Kidney epithelial cell (primary cell): ENCODE measurements at regions not wholly inside any gene's neighbourhood (a gene's known extent, or its start where the extent isn't known, plus 50 kb on each side); places are given as distances from the start of the nearest gene placed in this dataset.

Experiments used
- DNase-seq: peaks from one replicate; pipeline ENCODE4 v3.0.0-alpha.2; 2010; ENCODE audit warnings: low read depth
- H3K27me3 ChIP-seq: 2 replicates; pipeline ENCODE4 v1.6.0; 2011; ENCODE audit warnings: low read length; ENCODE audit not compliant: control insufficient read depth, insufficient read depth
- H3K36me3 ChIP-seq: 2 replicates; pipeline ENCODE4 v1.5.1; 2011; ENCODE audit warnings: low read length; ENCODE audit not compliant: control insufficient read depth, insufficient read depth
- H3K4me3 ChIP-seq: 2 replicates; pipeline ENCODE4 v1.5.1; 2011; ENCODE audit warnings: low read depth, mild to moderate bottlenecking, control low read depth, low read length
- TF ChIP-seq, protein P1 (sequence below): IDR thresholded peaks from 2 replicates; pipeline ENCODE4 v1.5.1; 2011; ENCODE audit warnings: mild to moderate bottlenecking, moderate library complexity, low read length, control low read depth, inconsistent platforms; ENCODE audit not compliant: insufficient read depth, poor library complexity, severe bottlenecking

DNA sequence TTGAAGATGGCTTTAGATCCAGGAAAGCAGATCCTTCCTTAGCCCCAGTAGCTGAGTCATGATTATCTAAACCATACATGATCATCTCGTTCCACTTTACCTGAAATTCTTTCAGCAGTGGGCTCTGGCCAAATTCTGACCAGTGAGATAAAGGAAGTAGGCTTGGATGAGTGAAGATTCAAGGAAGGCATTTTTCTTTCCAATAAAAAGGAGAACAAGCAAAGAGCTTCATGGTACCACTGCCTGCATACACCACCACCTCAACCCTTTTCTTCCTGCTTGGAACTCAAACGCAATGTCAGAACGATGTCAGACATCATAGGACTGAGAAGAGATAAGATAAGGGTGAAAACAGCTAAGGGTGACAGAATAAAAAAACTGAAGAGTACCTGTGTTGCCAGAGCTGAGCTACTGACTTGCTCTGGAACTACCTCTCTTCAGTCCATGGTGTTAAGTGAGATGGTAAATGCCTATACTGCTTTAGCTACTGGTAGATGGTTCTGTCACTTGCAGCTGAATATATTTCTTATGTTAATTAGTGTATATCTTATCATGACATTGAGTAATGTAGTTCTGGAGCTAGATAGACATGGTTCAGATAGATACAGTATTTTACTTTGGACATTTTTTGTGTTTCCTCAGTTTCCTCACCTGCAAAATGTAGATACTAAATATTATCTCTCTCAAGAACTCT lies 58.7 kb upstream of the ACVR1 start:
- Histone ChIP-seq H3K27me3 (no peaks in the 10 kb centered on the region), H3K36me3 (no peaks in the 10 kb centered on the region), H3K4me3 (no peak overlapping the region)
- DNase-seq = no peak
- TF ChIP-seq, protein P1, sequence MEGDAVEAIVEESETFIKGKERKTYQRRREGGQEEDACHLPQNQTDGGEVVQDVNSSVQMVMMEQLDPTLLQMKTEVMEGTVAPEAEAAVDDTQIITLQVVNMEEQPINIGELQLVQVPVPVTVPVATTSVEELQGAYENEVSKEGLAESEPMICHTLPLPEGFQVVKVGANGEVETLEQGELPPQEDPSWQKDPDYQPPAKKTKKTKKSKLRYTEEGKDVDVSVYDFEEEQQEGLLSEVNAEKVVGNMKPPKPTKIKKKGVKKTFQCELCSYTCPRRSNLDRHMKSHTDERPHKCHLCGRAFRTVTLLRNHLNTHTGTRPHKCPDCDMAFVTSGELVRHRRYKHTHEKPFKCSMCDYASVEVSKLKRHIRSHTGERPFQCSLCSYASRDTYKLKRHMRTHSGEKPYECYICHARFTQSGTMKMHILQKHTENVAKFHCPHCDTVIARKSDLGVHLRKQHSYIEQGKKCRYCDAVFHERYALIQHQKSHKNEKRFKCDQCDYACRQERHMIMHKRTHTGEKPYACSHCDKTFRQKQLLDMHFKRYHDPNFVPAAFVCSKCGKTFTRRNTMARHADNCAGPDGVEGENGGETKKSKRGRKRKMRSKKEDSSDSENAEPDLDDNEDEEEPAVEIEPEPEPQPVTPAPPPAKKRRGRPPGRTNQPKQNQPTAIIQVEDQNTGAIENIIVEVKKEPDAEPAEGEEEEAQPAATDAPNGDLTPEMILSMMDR = no peak

DNA sequence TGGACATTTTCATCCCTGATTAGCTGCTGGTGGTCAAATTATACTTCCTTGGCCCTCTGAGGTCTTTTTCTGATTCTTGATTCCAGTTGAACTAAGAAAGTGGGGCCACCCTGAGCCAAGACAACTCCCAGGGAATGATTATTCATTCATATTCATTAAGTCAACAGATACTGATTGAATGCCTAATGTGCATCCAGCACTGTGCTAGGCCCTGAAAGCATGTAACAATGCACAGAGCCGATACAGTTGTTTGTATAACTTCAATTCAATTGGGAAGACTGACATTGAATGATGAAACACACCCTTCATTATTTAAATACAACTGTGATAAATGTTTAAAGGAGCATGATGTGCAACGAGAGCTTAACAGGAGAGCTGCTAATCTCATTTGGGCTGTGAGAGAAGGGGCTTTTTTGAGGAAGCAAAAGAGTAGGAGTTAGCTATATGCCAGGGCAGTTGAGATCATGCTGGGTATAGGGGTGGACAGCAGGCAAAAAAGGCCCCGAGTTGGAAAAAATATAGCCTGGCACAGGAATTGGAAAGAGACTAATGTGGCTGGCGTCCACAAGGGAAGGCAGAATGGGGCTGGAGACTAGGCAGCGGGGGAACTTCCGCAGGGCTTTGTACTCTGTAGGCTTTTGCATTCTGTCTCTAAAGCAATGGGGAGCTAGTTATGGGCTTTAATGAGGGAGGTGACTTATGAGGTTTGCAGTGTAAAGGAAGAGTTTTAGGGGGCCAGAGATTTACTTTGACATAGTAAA lies 57.2 kb upstream of the ACVR1 start:
- Histone ChIP-seq H3K27me3 (no peaks in the 10 kb centered on the region), H3K4me3 (no peak overlapping the region), H3K36me3 (no peaks in the 10 kb centered on the region)
- DNase-seq = no peak
- TF ChIP-seq, protein P1 = no peak

DNA sequence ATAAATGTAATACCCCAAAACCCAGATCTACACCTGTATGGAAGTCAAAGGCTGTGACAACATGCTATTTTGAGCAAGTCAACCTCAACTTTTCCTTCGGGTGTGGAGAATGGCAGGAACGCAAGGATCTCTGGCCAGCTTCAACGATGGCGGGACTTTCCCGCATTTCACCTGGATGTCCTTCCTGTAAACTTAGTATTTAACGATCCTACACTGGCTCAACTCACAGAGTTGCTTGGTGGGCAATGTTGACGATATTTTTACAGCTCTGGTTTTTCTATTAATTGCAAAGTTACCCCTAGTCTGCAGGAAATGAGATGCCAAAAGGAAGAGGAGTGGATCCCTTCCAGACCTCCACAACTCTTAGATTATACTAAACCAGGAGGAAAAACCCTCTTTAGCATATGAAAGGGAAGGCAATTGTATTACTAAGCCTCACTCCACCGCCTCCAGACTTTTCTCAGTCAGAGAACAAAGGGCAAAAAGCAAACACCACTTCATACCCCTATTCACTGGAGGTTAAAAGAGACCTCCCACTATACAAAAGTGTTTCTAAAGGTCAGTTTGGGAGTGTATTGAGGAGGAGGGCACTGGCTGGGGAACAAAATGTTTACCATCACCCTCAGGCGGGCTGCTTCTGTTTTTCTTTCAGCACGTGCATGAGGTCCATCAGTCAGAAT lies 56.5 kb upstream of the ACVR1 start:
- TF ChIP-seq, protein P1 = no peak
- Histone ChIP-seq H3K36me3 (no peaks in the 10 kb centered on the region), H3K4me3 (no peak overlapping the region), H3K27me3 (no peaks in the 10 kb centered on the region)
- no peak for DNase-seq

DNA sequence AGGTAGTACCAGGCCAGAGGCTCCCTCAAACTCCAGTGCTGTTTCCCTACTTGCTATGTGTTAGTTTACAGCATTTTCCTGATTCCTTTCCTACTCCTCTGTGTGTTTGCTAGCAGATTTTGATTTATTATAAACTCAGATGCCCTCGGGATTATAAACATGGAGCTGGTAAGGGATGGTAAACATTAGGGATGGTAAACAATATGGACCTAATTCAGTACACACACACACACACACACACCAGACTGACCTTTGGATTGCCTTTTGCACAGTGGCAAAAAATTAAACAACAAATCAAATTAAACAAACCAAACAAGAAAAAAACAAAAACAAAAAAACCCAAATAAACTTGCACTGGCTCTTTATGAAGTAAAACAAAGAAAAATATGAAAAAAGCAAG lies 55.4 kb upstream of the ACVR1 start:
- no peaks in the 10 kb centered on the region for H3K27me3 ChIP-seq
- TF ChIP-seq, protein P1 = no peak
- H3K4me3 ChIP-seq = no peak overlapping the region
- no peaks in the 10 kb centered on the region for H3K36me3 ChIP-seq
- no peak for DNase-seq

DNA sequence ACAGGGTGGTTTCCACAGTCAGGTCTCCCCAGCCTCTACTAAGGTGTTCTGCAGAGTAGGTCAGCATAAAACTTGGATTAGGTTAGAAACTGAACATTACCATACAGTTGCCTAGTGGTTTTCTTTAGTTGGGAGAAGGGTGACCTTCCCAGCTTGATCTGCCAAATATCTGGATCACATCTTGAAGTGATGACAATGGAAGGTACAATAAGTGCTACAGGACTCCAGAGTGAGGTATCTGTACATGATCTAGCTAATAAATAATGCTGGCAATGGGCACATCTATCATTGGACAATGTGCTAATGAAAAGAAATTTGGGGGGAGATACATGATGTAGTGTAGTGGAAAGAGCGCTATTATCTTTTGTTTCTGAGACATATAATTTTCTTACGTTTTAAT lies 54.6 kb upstream of the ACVR1 start:
- TF ChIP-seq, protein P1 = no peak
- DNase-seq = no peak
- no peak overlapping the region for H3K4me3 ChIP-seq
- no peaks in the 10 kb centered on the region for H3K27me3 ChIP-seq
- no peaks in the 10 kb centered on the region for H3K36me3 ChIP-seq
